ENCODE measurements at regions not wholly inside any gene's neighbourhood (a gene's known extent, or its start where the extent isn't known, plus 50 kb on each side); places are given as distances from the start of the nearest gene placed in this dataset.
"Not testable (repeated sequence)": the region's sequence is repeated elsewhere in the genome, so short reads cannot be mapped to it uniquely, and the experiment has no call there.

DNA sequence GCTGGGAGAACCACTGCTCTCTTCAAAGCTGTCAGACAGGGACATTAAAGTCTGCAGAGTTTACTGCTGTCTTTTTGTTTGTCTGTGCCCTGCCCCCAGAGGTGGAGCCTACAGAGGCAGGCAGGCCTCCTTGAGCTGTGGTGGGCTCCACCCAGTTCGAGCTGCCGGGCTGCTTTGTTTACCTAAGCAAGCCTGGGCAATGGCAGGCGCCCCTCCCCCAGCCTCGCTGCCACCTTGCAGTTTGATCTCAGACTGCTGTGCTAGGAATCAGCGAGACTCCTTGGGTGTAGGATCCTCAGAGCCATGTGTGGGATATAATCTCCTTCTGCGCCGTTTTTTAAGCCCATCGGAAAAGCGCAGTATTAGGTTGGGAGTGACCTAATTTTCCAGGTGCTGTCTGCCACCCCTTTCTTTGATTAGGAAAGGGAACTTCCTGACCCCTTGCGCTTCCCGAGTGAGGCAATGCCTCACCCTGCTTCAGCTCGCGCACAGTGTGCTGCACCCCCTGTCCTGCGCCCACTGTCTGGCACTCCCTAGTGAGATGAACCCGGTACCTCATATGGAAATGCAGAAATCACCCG is 298.3 kb upstream of the MIS18BP1 start:
- DNase-seq, result not testable (repeated sequence)

DNA sequence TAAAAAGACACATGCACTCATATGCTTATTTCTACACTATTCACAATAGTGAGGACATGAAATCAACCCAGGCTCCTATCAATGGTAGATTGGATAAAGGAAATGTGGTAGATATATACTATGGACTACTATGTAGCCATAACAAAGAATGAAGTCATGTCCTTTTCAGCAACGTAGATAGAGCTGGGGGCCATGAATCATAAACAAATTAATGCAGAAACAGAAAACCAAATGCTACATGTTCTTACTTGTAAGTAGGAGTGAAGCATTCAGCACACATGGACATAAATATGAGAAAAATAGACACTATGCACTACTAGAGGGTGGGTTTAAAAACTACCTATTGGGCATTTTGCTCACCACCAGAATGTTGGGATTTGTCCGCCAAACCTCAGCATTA is 278.0 kb upstream of the MIS18BP1 start:
- no peak for DNase-seq

DNA sequence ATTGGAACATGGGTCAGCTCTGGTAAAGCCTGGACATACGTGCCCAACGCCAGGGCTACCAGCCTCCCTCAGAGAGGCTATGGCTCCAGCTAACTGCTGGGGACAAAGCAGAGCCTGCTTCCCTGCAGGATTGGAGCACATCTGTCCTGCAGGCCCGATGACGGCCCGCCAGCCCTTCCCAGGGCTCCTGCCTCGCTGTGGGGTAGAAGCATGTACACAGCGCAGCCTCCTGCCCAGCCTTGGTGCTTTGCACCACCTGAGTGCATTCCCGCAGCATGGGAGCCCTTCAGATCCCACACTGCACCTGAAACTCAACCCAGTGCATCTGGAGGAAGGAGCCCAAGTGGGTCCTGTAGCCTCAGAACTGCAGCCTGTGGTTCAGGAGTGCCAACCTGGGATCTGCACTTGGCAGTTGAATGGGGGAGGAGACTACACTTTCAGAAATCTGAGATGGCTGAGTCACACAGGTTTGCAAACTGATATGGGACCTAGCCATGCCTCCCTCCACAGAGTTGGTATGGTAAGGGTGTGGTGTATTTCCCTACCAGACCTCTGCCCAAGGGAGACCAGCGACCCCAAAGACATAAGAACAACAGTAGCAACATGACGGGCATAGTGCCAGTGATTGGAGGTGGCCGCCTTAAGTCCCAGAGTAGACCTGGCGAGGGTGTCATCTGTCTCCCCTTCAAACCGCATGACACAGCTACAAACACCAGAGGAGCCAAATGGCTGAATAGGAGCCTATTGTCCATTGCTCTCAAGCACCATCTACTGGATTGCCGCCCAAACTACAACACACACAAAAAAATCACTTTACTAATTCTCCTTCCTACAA is 273.9 kb upstream of the MIS18BP1 start:
- DNase-seq, result no peak

DNA sequence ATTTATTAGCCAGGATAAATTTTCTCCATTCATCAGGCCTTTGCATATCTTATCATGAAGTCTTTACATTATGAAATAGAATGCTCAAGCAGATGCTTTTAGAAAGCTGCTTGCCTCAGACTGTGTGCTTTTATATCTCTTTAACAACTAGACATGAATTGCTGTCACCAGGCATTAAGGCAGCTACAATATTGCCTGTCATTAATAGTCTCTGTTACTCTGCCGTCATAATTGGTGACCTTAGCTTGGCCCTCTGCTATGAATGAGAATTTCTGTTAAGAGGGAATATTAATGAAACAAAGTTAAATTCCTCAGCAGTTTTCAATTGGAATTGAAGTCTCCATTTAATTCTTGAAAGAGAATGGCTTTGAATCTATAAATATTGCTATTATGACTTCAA is 266.8 kb upstream of the MIS18BP1 start:
- DNase-seq, result no peak

DNA sequence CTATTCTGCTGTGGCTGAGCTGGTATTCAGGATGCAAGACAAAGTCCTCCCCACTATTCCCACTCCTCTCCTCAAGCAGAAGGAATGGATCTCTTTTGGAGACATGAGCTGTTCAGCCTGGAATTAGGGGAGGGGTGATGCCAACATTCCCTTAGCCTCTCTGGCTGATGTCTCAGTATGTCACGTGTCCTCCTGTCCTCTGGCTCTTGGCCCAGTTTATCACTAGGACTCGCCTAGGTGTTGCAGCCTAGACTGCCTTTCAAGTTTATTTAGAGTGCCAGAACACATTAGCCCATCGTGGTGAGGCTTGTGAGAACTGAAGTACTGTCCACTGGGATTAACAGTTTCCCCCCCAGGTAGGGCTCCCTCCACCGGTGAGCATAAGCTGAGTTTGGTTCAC is 239.9 kb upstream of the MIS18BP1 start:
- no peak for DNase-seq

DNA sequence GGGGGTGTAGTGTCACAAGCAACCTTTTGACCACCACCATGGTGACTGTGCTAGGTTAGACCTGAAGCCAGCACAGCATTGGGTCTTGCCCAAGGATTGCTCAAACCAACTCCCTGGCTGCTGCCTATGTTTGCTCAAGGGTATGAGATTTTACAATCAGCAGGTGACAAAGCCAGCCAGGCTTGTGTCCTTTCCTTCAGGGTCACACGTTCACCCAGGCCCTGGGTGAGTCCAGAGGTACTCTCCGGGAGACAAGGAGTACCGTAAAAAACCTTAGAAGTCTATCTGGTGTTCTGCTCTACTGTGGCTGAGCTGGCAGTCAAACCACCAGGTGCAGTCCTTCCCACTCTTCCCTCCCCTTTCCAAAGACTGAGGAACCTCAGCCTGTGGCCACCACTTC is 238.9 kb upstream of the MIS18BP1 start:
- no peak for DNase-seq

DNA sequence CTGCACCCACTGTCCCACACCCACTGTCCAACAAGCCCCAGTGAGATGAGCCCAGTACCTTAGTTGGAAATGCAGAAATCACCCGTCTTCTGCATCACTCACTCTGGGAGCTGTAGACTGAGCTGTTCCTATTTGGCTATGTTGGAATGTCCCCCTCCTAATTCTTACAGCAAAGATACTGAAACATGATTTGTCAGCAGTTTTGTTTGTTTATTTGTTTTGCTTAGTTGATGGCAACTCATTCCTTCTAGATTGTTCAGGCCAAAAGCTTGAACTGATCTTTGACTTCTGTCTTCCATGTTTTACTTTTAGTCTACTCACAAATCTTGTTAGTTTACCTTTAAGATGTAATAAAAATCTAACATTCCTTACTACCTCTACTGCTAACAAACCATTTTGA is 233.6 kb upstream of the MIS18BP1 start:
- no peak for DNase-seq

DNA sequence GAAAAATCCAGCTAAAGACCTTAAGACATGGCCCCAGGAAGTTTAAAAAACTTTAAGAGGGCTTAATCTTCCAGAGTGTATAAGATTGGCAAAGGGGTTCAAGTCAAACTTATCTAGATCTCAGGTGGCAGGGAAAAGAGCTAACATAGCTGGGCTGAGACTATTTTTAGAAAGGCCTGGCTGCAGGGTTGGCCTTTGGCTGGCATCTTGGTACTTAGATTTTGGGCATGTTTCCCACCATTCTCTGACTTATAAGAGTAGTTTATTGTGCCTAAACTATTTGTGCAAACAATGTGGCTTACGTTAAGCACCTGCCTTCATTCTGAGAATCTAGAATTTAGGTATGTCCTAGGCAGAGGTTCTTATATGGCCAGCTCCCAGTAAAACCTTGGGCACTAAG is 214.0 kb upstream of the MIS18BP1 start:
- no peak for DNase-seq

DNA sequence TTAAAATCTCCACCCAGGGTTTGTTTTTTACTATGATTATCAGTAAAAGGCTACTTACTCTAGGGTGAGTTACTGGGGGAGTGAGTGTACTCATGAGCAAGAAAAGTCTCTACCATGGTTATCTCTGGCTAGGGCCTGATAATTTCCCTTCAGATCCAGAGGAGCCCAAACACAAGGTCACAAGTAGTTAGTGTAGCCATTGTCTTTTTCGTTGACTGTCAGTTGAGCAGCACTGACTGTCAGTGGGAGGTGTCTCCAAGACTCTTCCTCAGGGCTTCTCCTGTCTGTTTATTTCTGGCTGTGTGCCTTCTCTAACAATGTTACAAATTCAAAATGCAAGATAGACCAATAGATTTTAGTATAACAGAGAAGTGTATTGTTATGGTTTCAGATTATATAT is 181.2 kb upstream of the MIS18BP1 start:
- no peak for DNase-seq

DNA sequence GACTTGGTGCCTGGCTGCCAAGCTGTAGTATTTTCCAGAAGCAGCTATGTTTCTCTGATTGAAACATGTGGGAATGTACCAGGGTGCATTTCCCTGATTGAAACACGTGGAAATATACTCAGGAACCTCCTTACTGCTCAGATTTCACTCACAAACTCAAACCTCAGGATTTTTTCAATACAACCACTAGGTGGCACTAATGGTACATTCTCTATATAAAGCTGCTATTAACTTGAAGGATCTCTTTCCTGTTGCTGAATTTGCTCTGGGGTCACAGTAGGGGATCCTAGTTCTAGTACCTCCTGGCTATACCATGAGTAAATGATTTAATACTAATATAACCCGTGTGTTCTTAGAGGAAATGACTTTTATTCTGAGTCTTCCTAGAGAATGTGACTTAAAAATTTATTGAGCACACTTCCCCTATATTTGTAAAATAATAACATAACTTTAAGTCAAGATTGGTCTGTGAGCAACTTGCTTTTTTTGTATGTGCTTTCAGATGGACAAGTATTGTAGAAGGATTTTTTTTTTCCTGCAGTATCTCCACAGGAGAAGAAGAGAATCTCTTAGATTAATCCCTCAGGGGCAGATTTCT is 173.8 kb upstream of the MIS18BP1 start:
- DNase-seq, result peak; percentile 14

DNA sequence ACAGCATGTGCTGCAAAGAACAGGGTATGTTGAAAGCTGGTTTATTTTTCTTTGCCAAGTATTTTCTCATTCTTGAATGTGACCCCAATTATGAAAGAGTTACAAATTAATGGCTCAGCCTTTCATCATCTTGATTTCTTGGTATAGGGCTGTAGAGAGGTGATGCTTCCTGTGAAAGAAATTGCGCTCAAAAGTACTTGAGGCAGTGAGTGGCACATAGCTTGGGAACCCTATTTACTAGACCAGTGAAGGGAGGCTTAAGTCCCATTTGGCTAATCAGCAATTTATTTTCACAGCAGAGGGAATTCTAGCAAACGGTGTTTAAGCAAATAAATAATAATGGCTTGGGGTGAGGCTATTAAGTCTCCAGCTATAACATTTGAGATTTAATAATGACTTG is 153.9 kb upstream of the MIS18BP1 start:
- no peak for DNase-seq

DNA sequence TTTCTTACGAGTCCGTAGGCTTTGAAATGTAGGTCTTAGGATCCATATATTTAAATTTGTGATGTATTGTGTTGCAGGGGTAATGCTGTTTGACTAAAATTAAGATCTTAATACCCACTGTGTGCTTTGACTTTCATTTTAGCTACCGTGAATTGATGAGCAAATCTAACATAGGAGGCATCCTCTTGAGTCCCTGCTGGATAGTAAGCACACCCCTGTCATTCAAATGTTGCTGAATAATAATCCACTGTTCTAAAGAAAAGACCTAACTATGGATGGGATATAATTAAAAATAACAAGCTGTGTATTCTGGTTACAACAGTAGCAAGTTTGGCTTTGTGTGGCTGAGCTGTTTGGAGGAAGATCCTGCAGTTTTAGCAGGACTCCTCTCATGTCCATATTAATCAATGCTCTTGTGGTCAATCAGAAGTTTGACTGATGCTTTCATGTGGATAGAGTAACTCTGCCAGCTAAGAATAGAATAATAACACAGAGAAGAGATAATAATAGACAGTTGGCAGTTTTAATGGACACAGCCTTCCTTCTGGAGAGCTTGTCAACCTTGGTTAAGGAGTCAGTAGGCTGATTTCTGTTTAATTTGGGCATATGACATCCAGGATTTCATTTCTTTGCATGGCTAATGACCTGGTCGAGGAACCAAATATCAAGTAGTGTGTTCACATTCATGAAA is 148.1 kb upstream of the MIS18BP1 start:
- DNase-seq, result no peak

DNA sequence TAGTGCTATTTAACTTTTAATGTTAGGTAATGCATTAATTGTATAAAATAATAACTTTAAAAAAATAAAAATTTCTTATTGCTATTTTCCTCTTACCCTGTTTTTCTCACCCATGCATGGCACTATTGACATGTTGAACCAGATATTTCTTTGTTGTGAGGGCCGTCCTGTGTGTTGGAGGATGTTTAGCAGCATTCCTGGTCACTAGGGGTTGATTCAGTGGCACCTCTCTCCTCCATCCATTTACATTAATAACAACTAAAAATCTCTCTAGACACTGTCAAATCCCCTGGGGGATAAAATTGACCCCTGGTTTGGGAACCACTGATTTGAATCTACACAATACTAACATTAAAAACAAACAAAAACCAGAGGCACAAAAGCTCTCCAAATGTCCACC is 147.5 kb upstream of the MIS18BP1 start:
- DNase-seq, result no peak

DNA sequence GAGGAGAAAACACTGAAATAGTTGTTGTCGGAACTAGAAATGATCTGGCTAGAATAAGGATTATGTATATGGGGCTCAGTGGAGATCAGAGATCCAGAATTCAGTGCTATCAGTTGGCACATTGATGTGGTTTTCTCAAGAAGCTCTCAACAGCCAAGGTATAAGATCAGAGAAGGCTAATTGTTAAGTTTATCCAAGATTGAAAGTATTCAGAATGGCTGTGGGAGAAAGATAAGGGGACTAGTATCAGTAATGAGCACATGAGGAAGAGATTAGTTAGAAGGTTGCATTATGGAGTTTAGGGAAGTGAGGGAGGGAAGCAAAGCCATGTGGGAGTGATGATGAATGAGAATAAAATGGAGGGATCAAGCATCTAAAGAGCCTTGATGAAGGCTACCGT is 128.1 kb upstream of the MIS18BP1 start:
- DNase-seq, result no peak

DNA sequence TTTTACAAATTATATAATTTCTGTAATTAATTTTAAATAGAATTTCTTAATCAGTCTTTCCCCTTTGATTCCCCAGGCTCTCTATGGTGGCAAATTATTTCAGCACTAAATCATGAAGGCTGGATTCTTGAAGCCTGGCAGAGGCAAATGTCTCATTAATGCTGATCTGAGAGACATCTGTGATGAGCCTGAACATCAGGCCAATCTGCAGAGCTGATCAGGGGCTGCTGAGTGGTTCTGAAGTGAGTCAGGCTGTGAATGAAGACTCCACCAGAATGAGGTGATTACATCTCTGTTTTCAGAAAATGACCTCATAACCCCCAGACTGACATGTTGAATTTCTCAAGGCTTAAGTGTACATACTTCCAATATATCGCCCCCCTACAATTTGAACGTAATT is 124.2 kb upstream of the MIS18BP1 start:
- no peak for DNase-seq

DNA sequence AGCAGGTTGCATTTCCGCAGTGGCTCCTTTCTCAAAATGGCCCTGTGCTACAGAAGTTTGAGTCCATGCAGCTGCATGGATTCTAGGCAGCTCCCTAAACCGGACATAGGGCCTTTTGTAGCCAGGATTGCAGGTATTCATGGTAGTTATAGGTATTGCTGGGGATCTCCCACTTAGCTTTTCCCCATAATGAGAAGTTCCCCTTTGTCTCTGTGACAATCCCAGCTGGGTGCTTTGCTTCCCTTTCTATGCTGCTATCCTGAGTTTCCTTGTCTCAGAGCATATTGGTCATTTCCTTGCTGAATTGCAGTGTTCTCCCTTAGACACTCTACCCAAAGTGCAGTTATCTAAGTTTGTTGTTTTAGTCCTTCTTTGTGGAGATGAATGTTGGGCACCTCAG is 120.9 kb upstream of the MIS18BP1 start:
- DNase-seq, result no peak

DNA sequence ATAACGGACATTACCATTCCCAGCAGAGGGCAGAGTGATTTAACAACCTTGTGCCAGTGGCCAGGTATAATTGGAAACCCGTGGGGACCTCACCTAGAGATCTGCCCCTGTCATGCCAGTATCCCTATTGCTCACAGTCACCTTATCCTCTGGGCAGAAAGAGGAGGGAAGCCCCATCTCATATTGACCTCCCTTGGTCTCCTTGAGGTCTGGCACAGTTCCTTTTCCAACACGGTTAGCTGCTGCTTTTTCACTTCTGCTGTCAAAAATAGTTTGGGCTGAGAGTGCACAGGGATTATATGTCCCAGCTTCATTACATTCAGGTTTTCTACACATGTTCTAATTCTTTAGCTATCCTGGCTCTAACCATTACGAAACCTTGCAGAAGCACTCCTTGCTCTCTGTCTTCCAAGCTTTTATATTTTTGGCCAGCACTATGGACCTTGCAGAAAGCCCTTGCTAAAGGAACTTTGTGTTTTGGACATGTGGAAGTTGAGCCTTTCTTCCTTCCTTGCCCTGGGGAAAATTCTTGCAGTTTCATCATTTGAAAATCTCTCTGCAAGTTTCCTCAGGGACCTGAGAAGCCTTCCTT is 111.7 kb upstream of the MIS18BP1 start:
- no peak for DNase-seq

DNA sequence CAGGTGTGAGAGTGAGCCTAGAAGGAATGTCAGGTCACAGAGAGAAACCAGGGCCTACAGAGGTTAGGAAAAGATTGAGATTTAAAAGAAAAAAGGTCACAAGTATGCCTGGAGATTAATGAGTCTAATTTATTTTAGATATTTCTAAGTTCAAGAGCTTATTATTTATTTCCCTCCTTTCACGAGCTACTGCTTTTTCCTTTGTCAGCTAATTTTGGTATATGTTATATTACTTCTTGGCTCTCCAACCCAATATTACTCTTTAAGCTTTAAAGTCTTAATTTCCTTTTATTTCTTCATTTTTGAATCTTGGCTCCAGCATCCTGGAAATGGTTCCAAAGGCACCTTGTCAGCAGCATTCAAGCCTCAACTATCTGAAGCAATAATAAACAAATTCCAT is 109.5 kb upstream of the MIS18BP1 start:
- no peak for DNase-seq

DNA sequence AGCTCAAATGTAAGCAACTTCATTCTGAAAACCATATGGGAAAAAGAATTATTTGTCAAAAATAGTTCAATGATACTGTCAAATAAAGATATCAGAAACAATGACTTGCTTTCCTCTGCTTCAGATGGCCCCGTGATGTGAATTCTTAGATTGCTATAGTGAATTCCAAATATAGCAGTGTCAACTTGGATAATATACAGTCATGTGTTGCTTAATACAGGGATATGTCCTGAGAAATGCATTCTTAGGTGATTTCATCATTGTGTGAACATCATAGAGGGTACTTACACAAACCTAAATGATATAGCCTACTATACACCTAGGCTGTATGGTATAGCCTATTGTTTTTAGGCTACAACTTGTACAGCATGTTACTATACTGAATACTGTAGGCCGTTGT is 108.7 kb upstream of the MIS18BP1 start:
- DNase-seq, result no peak

DNA sequence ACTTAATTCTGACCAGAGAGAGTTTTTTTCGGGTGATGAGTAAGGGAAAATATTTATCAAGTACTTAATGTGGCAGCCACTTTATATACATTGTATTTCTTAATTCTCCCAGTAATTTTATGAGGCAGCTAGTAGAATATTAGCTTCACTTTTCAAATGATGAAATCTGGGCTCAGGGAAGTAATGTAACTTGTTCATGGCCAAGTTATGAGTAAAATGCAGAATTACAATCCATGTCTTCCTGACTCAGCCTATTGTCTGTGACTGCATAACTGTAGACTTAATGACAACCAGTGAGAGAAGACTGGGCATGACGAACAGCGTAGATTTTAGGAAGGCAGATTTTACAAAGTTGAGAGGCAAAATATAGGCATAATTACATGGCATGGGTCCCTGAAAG is 106.7 kb upstream of the MIS18BP1 start:
- DNase-seq, result no peak

DNA sequence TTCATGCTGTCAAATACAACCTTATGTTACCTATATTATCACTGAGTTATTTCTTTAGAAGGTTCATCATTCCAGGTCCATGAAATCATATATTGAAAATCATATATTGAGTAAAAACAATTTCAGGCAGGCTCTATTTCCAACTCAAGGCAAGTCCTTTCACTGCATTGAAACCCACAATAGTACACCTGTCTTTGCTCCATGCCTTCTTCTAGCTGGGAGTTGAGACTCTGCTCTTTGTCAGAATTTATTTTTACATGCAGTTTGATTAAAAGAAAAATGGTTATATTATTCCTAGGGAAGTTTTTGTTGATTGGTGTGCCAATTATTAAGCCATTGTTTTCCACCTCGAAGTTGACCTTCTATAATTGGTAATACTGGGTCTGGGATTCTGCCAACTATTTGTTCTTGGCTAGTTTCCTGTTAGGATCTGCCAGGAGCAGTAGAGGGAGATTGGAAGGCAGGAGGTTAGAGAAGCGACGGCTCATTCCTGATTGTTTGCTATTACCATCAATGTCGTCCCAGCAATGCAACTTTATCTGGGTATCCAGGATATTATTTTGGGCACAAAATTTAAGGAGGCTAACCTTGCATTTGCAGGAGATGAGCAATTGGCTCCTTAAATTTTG is 79.5 kb upstream of the MIS18BP1 start:
- DNase-seq, result no peak

DNA sequence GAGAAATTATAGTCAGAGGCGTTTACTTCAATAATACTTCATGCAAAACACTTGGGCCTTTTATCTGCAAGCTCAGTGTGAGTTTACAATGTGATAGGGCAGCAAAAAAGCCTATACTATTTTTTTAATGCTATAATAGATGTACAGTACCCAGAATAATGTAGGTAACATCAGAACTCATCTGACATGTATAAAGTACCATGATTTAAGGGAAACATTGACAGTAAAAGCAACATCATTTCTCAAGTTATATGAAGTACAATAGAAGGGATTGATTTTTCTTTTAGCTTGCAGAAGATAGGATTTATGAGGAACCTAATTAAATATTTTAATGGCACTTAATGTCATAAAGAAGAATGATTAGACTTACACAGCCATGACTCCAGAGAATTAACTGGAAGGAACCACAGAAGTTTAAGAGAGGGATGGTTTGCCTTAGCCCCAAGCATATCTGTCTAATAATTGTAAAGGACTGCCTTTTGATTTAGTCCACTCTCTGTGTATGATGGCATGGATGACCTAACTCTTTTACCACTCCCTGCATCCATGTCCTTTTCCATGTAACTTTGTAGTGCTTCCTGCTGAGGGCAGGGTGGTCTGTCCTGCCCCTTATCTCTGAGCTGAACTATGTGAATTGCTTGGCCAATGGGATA is 55.9 kb upstream of the MIS18BP1 start:
- DNase-seq, result no peak
